ENCODE measurements at regions not wholly inside any gene's neighbourhood (a gene's known extent, or its start where the extent isn't known, plus 50 kb on each side); places are given as distances from the start of the nearest gene placed in this dataset.

DNA sequence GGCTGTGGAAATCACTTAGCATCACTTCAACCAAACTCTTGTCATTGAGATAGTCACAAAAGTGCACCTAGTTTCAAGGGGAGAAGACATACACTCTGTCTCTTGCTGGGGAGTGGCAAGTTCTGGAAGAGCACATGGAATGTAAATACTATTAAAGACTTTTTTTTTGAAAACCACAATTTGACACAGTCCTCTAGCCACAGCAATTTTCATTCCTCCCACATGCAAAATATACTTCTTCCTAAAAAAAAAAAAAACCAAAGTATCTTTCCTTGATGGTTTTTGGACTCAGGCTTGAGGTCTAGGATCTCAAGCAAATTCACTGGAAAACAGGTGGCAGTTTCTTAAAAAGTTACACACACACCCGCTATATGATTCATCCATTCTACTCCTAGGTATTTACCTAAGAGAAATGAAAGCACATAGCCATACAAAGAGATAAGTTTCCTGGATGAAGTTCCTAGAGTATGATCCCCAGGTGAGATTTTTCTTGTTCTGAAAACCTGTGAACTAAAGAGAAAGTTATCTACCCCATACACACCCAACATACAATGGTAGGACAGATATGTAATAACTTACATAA is 295.8 kb downstream of the SP3 start:
- H3K36me3 ChIP-seq: no peaks in the 10 kb centered on the region
- WGBS, 3 donors: 62 to 95% (median 78%) methylated on average over 1 of the region's 1 CpG

DNA sequence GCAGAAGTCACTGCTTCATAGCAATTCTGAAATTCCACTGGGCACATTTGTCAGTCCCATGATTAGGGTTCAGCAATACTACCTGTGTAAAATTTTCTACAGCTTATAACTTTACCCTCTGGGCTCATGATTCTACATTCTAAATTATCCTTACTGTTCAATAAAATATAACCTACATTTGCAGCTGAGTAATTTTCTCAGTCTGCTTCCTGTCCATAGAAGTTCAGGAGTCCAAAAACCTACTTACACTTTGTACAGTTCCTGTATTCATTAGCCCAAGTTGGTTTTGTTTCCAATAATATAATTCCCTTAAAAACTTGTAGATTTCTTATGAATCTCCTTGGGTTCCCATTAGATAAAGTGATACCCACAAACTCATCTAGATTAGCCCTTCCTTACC is 295.3 kb downstream of the SP3 start:
- TF ChIP-seq POLR2A (IDR thresholded peaks at IDR 0.05) (no peak), EP300 (IDR thresholded peaks at IDR 0.05) (no peak), CTCF (IDR thresholded peaks at IDR 0.05) (no peak)
- no peaks in the 10 kb centered on the region for H3K9me3 ChIP-seq
- no peaks in the 10 kb centered on the region for H3K36me3 ChIP-seq
- no peaks in the 10 kb centered on the region for H3K27me3 ChIP-seq
- H3K4me1 ChIP-seq (ENCODE audit: insufficient read depth): no peaks in the 10 kb centered on the region
- no peak overlapping the region for H3K4me3 ChIP-seq
- no peak overlapping the region for H3K27ac ChIP-seq
- no peak for DNase-seq
- intact Hi-C loops (cut with DNase I): no loop called here

More for the DNA sequence above, 295.8 kb downstream of the SP3 start:
- DNase-seq: no peak
- H3K4me3 ChIP-seq: no peak overlapping the region
- H3K9me3 ChIP-seq: no peaks in the 10 kb centered on the region
- no peak overlapping the region for H3K27ac ChIP-seq
- no peaks in the 10 kb centered on the region for H3K4me1 ChIP-seq (ENCODE audit: insufficient read depth)
- intact Hi-C loops (cut with DNase I): no loop called here
- TF ChIP-seq POLR2A (IDR thresholded peaks at IDR 0.05): no peak
- no peak for TF ChIP-seq CTCF (IDR thresholded peaks at IDR 0.05)
- TF ChIP-seq EP300 (IDR thresholded peaks at IDR 0.05): no peak
- no peaks in the 10 kb centered on the region for H3K27me3 ChIP-seq

- Histone ChIP-seq H3K4me1 (ENCODE audit: insufficient read depth) (no peaks in the 10 kb centered on the region), H3K36me3 (no peaks in the 10 kb centered on the region), H3K9me3 (no peaks in the 10 kb centered on the region), H3K27me3 (no peaks in the 10 kb centered on the region), H3K27ac (no peak overlapping the region), H3K4me3 (no peak overlapping the region)
- DNase-seq: no peak
- intact Hi-C loops (cut with DNase I): no loop called here
- WGBS, 3 donors: 93 to 95% (median 95%) methylated on average over 3 of the region's 3 CpGs
- TF ChIP-seq CTCF (IDR thresholded peaks at IDR 0.05) (no peak), EP300 (IDR thresholded peaks at IDR 0.05) (no peak), POLR2A (IDR thresholded peaks at IDR 0.05) (no peak)
Measured at GRCh38 chr2:173672573-173673340, 292.4 kb downstream of the SP3 start.

- no peaks in the 10 kb centered on the region for H3K9me3 ChIP-seq
- no peak overlapping the region for H3K27ac ChIP-seq
- TF ChIP-seq EP300 (IDR thresholded peaks at IDR 0.05) (no peak), CTCF (IDR thresholded peaks at IDR 0.05) (no peak), POLR2A (IDR thresholded peaks at IDR 0.05) (no peak)
- 70 to 84% (median 77%) methylated on average over 1 of the region's 1 CpG for WGBS, 3 donors
- H3K4me1 ChIP-seq (ENCODE audit: insufficient read depth): no peaks in the 10 kb centered on the region
- no peak overlapping the region for H3K4me3 ChIP-seq
- intact Hi-C loops (cut with DNase I): no loop called here
- no peaks in the 10 kb centered on the region for H3K27me3 ChIP-seq
- no peak for DNase-seq
- H3K36me3 ChIP-seq: no peaks in the 10 kb centered on the region
Measured at GRCh38 chr2:173673640-173674039, 291.5 kb downstream of the SP3 start.

Data from ovary (tissue), 7 donors.